GOT3 (cell line): ENCODE measurements at regions not wholly inside any gene's neighbourhood (a gene's known extent, or its start where the extent isn't known, plus 50 kb on each side); places are given as distances from the start of the nearest gene placed in this dataset.

Experiments
- DNase-seq: peaks from one replicate; lab custom pipeline; 2025; ENCODE audit warnings: mixed read lengths; lab: John Stamatoyannopoulos, UW

DNA sequence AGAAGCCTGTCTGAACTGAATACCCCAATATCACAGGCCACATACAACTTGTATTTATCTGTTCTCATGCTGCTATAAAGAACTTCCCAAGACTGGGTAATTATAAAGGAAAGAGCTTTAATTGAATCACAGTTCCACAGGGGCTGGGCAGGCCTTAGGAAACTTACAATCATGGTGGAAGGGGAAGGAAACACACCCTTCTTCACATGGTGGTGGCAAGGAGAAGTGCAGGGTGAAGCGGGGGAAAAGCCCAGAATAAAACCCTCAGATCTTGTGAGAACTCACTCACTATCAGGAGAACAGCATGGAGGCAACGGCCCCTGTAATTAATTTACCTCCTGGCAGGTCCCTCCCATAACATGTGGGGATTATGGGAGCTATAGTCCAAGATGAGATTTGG, 50.3 kb upstream of the FNDC1 start:
- no peak for DNase-seq

DNA sequence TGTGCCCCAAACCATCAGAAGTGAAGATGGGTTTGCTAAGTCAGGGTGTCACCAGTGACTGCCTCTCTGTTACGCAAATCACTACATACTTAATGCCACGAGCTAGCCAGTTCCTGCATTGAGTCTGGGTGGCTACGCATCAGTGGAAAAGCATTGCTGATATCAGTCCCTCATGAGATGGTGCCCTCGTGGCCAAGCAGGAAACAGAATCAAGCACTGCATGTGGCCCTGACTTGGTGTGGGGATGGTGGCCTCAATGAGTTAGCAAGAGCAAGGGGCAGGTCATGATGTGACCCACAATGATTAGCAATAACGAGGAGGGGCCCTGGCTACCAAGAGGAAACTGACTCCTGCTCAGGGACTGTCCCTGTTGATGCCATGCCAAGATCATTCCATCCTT, 51.6 kb upstream of the FNDC1 start:
- DNase-seq: no peak

DNA sequence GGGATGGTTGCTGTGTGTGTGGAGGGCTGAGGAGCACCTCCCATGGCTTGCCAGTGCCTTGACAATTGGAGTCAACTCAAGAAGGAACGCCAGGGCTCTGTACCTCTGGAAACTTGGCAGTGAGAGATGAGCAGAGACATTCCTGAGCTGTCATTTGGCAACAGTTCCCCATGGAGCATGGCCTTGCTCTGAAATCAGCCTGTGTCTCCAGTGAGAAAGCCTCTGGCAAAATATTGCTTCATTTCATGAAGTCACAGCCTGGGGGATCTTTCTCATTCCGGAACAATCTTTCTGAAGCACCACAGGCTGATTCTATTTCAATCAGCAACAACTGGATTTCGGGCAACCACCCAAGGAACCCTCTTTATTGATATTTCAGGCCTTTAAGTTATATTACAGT, 52.2 kb upstream of the FNDC1 start:
- no peak for DNase-seq

DNA sequence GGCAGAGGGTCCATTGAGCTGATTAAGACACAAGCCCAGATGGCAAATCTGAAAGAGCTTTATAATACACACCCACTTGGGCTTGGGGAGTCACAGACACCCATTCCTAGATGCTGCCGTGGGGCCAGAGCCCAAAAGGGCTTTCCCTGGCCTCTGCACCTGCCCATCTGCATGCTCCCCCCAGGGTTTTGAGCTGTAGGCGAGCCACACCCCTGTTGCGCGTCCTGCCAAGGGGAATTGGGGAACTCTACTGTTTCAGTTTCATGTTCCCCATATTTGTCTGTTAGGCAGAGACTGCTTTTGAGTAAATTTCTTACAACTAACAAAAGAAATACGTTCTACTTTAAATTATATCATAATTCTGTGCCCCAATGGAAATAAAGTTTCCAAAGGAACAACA, 52.9 kb upstream of the FNDC1 start:
- no peak for DNase-seq

DNA sequence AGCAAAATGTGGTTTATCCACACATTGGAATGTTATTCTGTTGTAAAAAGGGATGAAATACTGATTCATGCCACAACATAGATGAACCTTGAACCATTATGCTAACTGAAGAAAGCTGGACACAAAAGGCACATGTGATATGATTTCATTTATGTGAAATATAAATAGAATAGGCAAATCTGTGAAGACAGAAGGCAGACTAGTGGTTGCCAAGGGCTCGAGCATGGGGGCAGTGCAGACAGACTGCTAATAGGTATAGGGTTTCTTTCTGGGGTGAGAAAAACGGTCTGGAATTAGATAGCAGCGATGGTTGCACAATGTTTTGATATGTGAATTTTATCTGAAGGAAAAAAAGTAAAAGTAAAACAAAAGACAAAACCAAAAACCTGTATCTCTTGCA, 54.6 kb upstream of the FNDC1 start:
- no peak for DNase-seq

DNA sequence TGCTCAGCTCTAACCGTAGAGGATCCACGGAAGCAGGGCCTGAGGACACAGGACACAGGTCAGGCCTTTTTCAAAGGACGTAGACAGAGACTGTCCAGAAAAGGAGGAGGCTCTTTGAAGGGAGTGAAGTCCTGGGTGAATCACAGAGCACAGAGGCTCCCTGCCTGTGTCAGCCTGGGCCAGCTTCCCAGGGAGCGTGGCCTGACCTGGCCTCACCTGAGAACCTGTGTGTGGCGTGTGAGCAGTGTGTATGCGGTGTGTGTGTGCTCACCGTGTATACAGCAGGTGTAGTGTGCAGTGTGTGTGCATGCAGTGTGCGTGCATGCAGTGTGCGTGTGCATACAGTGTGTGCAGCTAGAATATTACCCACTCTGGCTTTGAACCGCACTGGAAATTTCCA, 56.0 kb upstream of the FNDC1 start:
- DNase-seq: no peak

DNA sequence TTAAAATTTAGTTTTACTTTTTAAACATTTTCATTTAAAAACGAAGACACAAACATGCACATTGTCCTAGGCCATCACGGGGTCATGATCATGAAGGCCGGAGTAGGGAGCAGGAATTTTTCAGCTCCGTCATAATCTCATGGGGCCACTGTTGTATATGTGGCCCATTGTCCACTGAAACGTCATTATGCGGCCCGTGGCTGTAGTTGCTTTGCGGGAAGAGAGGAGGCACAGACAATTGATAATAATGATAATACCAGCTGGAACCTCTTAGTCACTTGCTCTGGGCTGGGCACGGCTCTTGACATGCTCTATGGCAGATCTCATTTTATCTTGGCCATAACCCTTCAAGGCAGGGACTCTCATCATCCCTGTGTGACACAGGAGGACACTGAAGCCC, 56.5 kb upstream of the FNDC1 start:
- no peak for DNase-seq

DNA sequence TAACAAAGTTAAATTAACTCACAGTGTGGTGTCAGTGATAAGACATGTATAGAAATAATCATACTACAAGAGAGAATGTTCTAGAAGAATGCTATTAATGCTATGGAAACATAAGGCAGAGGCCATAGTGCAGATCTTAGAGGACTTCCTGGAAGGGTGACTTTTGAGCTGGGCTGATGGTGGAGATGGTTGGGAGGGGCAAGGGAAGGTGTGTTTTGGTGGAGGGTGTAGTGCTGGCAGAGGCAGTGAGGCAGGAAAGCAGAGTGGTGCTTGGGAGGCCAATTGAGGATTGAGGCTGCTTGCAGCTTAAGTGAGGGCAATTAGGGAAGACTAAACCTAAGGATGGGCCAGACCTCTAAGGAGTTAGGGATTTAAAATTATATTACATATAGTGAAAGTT, 58.5 kb upstream of the FNDC1 start:
- DNase-seq: no peak

DNA sequence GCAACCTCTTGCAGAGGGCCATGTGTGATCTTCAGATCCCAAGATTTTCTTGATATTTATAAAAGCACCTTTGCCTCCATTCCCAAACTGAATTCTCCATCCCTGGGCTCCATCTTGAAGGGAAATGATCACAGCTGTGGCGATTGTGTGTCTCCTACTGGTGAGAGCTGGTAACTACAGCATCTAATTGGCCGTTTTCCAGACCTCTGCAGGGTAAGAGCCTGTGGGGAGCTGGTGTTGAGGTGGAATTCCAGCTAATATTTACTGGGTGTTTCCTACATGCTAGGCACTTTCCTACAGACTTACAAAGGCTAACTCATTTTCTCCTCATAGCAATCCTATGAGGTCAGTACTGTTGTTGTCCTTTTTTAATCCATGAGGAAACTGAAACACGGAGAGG, 59.2 kb upstream of the FNDC1 start:
- DNase-seq: no peak

DNA sequence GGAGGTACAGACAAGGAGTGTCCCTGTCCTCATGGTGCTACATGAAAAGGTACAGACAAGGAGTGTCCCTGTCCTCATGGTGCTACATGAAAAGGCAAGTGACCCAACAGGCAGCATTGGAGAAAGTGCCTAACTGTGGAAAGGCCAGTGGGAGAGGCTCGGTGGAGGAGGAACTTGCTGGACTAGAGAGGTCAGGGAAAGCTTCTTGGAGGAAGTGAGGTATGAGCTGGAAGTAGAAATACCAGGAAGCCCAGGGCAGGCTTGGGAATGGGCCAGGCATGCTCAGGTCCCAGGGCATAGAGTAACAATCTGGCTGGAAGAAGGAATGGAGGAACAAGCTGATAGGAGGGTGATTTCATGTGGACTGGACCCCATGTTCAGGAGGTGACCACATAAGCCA, 59.8 kb upstream of the FNDC1 start:
- no peak for DNase-seq

DNA sequence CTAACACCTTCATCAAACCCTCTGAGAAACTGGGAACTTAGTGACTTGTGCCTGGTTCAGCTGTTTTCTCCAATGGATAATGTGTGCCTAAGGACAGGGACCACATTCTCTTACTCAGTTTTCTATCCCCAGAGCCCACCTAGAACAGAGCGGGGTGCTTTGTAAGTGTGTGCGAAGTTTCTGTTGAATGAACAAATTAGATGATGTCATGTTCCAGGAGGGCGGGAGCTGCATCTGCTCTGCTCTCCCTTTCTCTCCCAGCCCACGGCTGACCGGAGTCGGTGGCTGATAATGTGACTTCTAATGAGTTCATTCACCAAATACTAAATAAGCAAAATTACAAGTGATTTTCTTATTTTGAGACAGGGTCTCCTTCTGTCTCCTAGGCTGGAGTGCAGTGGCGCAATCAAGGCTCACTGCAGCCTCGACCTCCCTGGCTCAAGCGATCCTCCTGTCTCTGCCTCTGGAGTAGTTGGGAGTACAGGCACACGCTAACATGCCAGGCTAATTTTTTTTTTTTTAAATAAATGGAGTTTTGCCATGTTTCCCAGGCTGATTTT, 60.7 kb upstream of the FNDC1 start:
- no peak for DNase-seq

DNA sequence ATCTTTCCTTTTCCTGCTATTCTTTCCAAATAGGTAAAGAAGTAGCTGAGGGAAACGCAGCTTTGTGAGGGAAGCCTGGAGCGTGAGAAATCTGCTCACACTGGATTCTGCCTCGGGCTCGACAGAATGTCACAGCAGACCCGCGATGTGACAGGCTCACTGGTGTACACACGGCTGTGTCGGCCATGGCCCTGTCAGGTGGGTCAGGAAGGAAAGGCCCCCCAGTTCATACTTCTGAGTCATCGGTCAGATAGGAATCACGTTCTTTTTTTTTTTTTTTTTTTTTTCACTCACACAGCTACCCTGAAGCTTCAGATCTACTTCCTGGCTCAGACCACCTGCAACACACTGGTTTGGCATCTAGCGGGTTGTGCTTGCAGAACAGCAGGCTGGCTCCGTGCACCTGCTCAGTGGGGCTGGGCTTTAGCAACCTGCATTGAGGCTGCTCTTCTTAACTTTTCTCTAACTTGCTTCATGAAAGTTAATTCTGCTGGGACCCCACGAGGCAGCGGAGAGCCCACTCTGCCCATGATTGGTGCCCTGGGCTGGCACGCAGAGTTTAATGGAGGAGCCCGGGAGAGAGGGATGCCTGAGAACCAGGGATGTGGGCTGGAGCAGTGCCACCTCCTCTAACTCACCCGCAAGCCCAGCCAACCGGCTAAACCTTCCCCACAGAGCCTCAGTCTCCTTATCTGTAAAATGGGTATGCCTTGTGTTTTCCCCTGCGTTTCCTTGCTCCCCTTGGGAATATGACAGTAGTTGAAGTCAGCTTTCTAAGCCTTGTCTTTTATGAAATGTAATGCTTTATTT, 61.5 kb upstream of the FNDC1 start:
- DNase-seq: no peak

DNA sequence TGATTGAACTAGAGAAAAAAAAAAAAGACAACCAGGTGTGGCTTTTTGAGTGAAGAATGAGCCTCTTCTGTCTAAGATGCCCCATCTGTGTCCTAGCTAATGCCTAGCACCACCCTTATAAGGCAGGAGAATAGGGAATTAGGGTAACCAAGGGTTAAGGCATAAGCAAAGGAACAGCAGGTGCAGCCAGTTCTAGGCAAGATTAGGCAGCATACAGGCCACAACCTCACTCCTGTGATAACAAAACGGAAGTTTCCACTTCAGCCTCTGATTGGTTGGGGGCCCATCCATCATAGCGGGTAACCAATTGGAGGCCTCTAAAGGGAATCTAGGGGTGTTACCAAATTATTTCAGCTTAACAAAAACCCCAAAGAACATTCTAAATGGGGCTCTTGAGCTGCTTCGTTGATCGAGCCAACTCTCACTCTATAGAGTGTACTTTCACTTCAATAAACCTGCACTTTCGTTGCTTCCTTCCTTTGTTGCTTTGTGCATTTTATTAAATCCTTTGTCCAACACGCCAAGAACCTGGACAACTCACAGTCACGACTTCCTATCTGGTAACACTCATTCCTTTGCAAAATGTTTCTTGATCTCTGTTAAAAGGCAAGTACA, 61.9 kb upstream of the TAGAP start:
- DNase-seq: peak; percentile 28

DNA sequence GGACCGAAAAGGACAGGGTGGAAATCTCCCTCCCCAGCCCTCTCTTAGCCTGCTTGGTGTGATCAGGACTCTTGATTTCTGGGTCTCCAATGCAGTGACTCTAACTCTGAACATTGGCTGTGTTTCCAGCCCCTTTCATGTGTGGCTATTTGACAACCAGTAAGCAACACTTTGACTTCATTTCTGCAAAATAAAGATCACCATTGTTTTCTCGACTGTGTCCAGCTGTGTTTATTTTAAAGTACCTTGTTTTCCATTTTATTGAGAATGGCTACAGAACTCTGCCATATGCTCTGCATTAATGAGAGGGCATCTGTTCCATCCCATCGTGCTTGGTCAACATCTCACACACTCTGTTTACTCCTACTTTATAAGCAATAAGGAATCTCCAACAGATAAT, 60.9 kb upstream of the TAGAP start:
- DNase-seq: no peak

DNA sequence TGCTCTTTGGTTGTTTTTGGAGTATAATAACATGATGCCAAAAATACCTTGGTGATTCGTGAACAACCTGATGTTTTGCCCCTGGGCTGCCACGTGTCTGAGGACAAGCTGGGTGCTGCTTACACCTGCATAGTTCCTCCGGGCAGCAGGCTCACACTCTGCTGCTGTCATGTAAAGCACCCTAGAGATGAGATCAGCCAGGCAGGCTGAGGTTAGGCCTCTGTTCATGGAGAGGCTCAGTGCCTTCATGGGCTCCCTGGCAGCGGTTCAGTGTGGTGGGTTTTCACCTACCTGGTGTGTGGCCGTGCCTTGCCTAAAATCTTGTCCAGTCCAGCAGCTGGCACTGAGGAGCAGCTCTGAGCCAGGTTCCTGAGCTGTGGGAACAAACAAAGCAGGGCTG, 60.1 kb upstream of the TAGAP start:
- no peak for DNase-seq

DNA sequence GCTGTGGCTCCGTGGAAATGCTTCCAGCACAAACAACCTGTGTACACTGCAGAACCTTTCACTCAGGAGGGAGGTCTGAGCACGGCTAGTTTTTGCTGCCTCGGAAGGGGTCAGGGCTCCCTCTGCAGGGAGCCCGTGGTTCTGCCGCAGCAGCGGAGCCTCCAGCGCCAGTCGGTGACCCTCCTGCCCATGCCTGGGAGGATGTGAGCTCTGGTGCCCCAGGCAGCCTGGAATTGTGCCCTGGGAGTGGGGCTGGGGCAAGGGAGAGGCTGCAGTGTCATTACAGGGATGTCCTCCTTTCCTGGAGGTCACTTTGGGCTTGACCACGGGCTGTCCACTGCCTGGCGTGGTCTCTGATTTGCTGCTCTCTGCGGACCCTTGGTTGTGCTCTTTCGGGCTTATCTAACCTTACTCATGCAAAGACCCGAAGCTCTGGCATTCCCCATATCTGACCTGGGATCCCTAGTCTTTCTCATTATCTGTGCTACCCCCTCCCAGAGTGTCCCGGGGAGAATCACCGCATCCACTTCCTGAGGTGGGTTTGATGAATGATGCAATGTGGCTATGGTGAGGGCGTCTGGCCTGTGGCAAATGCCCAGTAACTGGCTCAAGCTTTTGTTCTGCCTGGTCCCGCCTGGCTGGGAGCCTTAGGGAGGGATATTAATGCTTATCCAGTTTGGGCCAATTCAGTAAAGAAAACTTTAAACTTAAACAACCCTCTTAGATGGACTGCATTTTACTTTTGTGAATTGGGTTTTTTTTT, 59.6 kb upstream of the TAGAP start:
- peak; percentile 25 for DNase-seq

DNA sequence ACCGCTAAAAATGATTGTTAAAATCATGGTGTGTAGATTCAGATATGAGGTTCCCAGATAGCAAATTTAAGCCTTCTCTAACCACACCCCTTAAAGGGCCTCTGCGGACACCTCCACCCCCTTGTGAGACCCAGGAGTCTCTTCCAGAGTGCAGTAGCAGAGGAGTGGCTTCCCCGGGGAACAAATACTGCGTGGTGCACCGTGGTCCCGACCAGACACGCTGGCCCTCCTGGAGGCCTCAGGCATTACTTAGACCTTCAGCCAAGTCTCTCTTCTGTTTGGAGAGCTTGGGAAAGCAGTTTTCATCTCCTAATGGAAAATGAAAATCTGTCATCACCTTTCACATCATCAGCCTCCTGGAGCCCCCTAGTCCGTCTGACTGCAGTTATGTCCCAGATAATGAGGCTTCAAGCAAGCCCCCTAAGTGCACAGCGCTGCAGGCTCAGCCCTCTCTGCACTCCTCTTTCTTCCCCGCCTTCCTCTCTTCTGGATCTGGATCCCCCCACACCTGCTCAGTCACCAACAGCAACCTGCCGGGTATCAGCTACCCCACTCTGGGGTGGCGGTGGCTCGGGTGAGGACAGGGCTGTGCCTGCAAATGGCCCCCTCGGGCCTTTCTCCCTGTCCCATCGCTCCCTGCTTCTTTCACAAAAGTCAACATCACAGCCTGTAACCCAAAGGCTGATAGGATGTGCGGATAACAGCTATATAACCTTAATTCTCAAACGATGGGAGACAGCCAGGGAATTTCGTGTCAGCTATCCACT, 58.8 kb upstream of the TAGAP start:
- DNase-seq: no peak

DNA sequence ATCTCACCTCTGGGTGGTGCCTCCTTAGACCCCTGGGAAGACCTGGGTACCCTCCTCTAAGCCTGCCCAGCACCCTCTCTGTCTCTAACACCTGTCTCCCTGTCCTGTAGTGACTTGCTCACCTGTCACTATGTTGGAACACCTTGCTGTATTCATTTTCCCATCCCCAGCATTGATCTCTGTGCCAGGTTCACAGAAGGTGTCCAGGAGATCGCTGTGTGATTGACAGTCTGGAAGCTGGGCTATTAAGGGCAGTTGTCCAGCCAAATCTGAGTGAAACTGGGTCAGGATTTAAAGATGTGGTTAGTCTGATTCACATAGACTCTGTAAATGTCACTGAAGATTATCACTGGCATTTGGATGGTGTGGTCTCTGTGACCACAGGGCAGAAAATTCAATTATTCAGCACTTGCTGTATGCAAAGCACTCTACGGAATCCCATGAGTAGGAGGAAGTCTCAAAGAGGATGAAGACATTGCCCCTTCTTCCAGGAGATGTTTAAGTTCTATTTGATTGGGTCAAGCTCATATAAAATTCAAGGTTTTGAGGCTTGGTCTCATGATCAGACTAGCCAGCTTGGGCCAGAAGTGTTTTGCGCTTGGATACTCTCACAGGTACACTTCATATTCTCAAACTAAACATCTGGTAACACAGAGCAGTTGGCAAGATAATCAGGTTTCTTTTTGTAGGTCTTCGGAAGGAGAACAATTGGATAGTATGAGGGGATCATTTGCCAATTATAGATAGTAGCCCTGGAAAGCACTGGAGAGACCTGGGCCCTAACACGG, 57.8 kb upstream of the TAGAP start:
- no peak for DNase-seq

DNA sequence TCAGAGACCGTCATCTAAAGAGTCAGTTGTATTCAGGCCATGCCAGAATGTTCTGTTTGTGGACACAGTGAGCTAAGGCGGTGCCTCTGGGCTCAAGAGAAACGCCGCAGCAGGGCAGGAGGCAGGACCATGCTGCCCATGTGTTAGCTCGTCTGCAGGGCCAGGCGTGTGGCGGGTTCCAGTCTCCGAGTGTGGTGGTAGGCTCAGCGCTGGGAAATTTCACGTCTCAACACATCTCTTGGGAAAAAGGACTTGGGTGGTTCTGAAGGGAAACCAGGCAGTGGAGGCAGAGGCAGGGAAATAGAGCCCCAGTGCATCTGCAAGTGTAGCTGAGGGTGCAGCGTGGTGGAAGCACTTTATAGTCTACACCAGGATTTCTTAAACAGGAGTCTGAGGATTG, 56.9 kb upstream of the TAGAP start:
- no peak for DNase-seq

DNA sequence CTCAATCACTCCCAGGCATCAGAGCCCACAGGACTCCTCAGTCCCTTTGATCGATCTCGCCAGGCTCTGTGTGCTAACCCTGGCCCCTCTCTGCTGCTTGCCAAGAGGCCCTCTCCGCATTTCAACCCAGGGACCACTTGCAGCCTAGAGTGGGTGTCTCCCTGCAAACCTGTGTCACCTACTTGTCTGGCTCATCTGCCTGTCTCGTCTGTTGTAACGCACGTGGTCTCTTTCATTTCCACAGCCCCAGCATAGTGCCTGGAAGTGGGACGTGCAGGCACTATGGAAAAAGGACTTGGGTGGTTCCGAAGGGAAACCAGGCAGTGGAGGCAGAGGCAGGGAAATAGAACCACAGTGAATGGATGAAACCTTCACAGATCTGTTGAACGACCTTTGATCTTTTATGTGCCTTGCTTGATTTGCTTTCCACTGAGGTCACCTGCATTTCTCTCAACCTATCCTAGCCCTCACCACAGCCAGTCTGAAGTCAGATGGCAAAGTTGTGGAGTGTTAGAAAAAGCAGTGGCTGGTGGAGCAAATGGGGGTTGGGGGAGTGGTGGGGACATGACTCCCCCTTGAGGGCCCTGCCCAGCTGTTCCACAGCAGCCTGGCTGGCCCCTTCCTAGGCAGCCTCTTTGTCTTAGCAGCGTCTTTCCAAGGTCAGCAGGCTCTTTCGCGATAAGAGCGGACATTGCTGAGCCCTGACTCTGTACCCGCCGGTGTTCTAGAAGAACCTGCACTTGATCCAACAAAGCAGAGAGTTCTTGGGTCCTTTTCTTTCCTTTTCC, 55.8 kb upstream of the TAGAP start:
- DNase-seq: no peak

DNA sequence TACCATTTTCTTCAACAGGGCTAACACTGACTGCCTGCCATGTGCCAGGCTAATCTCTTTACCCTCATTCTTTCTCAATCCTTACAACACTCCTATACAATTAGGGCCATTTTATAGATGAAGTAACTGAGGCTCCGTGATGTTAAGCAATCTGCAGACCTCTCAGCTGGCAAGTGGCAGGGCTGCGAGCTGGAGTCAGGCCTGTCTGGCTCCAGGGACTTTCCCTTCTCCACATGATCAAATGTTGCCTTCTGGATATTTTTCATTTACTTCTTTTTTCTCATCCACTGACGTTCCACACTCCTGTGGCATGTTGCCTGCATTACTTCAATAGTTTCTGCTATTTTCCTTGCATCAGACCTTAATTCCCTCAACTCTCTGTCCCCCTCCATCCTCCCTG, 55.2 kb upstream of the TAGAP start:
- no peak for DNase-seq
